ENCODE measurements at regions not wholly inside any gene's neighbourhood (a gene's known extent, or its start where the extent isn't known, plus 50 kb on each side); places are given as distances from the start of the nearest gene placed in this dataset.

DNA sequence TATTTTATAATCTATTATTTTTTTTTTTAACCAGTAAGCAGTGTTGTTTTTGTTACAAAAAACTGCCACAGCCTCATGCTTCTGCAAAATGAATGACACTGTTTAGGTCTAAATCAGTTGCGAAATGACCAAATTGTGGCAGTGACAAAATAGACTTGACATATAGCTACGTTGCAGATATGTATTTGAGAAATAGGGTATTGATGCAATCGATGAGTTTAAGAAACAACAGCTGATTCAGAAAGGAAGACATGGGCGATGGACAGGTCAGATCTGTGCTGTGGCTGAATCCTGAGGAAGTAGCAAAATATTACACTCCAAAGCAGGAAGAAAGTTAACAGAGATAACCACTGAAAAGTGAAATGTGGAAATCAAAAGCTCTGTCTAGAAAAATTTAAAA is 89.0 kb upstream of the STEAP4 start:
- no peak for TF ChIP-seq POLR2A (IDR thresholded peaks at IDR 0.05)
- TF ChIP-seq, protein P1, sequence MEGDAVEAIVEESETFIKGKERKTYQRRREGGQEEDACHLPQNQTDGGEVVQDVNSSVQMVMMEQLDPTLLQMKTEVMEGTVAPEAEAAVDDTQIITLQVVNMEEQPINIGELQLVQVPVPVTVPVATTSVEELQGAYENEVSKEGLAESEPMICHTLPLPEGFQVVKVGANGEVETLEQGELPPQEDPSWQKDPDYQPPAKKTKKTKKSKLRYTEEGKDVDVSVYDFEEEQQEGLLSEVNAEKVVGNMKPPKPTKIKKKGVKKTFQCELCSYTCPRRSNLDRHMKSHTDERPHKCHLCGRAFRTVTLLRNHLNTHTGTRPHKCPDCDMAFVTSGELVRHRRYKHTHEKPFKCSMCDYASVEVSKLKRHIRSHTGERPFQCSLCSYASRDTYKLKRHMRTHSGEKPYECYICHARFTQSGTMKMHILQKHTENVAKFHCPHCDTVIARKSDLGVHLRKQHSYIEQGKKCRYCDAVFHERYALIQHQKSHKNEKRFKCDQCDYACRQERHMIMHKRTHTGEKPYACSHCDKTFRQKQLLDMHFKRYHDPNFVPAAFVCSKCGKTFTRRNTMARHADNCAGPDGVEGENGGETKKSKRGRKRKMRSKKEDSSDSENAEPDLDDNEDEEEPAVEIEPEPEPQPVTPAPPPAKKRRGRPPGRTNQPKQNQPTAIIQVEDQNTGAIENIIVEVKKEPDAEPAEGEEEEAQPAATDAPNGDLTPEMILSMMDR (IDR thresholded peaks at IDR 0.05): no peak

Data from esophagus squamous epithelium (tissue), 4 donors.